Stimulated activated naive CD4-positive, alpha-beta T cell (primary cell): ENCODE measurements at regions not wholly inside any gene's neighbourhood (a gene's known extent, or its start where the extent isn't known, plus 50 kb on each side); places are given as distances from the start of the nearest gene placed in this dataset.
"Not testable (repeated sequence)": the region's sequence is repeated elsewhere in the genome, so short reads cannot be mapped to it uniquely, and the experiment has no call there.

Experiments used
- DNase-seq, 6 experiments: peaks; one replicate each; lab custom pipeline; 2025; lab: John Stamatoyannopoulos, UW

DNA sequence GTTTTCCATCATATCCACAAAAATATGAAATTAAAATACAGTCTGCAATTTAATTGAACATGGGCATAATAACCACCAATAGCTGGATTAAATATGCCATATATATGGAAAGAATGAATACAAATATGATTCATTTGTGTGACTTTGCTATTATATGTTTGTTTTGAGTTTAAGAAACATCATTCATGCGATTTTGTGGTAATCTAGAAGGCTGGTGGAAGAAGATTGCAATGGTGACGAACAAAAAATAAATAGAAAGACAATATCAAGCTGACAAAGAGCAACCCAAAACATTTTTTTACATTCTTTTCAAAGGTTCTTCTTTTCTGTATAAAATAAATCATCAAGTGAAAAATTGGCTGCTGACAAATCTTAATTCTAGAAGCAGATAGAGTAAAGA is 610.0 kb downstream of the MAT2B start:
- DNase-seq: no peak

DNA sequence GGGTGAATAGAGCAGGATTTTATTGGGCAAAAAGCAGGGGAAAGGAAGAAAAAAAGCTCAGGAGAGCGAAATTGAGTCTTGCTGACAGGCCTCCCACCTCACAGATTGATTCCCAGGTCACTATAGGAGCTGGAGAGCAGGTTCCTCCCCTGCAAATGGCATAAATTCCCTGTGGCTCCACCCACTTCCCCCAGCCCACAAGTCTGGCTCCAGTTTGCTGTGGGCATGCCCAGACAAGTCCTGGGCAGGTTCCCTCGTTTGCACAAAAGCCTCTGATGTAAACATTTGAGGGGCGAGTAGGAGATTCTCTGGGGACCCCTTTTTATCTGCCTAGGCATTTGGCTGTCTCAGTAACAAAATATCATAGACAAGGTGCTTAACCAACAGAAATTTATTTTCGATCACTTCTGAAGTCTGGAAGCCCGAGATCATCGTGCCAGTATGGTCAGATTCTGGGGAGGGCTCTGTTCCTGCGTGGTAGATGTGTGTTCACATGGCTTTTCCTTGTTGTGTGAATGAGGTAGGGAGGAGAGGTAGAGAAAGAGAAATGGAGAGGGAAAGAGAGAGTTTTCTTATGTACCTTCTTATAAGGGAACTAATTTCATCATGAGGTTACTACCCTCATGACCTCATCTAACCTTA is 614.5 kb downstream of the MAT2B start:
- no peak for DNase-seq

DNA sequence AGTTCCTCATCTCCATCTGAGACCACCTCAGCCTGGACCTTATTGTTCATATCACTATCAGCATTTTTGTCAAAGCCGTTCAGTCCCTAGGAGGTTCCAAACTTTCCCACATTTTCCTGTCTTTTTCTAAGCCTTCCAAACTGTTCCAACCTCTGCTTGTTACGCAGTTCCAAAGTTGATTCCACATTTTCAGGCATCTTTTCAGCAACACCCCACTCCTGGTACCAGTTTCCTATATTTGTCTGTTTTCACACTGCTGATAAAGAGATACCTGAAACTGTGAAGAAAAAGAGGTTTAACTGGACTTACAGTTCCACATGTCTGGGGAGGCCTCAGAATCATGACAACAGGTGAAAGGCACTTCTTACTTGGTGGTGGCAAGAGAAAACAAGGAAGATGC is 622.1 kb downstream of the MAT2B start:
- no peak for DNase-seq

DNA sequence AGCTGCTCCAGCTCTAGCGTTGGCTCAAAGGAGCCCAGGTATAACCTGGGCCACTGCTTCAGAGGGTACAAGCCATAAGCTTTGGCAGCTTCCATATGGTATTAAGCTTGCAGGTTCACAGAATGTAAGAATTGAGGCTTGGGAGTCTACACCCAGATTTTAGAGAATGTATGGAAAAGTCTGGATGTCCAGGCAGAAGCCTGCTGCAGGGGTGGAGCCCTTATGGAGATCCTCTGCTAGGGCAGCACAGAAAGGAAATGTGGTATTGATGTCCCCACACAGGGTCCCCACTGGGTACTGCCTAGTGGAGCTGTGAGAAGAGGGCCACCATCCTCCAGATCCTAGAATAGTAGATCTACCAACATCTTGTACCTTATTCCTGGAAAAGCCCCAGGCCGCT is 626.9 kb downstream of the MAT2B start:
- no peak for DNase-seq

DNA sequence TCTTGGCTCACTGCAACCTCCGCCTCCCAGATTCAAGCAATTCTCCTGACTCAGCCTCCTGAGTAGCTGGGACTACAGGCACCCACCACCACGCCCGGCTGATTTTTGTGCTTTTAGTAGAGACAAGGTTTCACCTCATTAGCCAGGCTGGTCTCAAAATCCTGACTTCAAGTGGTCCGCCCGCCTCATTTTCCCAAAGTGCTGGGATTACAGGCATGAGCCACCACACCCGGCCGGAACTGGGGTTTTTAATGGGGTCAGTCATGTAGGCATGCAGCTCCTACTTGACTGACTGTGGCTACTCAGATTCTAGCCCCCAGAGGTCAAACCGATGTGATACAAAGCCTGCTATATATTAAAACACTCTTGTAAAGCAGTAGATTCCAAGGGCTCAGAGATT is 631.7 kb downstream of the MAT2B start:
- DNase-seq: no peak

DNA sequence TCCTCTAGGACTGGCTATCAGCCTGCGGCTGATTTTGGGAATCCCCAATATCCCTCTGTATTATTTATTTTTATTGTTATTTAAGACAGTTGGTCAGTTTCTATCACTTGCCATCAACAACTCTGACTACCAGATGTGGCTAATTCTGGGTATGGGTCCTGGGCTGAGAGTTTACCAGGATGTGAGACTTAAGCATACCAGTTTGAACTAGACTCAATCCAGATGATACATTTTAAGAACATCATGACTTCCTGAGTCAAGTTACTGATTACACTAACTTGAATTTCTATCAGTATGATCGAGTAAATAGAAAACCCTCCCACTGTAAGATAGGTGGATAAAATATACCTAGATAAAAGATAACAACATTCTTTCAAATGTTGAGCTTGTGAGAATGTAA is 634.0 kb downstream of the MAT2B start:
- no peak for DNase-seq

DNA sequence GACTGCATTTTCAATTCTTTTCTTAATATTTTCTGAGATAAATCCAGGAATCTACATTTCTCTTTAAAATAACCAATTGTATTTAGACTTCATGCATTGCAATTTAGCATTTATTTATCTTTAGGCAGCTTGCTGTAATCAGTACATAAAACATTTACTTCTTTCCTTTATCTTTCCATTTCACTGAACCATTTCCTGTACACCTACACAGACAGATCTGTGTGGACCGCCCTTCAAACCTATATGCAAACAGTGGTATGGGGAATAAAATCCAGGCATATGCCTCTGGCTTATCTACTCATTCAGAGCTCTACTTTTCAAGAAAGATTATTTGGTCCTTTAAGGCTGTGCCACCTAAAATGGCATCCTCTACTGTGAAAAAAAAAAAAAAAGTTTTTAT is 640.0 kb downstream of the MAT2B start:
- DNase-seq: no peak

DNA sequence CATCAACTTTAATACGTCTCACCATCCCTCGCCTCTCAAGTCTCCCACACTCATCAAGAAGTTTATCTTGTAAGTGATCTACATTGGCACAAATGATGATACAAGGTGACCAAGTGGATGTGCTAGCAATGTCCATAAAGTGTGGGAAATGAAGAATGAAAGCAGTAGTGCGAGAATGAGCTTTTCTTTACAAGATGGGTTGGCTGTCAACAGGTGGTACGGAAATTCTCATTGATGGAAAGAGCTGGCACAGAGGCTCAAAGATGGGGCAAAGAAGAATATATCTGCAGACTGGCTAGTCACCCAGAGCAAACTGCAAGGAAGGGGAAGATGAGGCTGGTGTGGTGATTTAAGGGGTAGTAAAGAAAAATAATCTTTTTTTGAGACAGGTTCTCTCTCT is 640.8 kb downstream of the MAT2B start:
- DNase-seq: no peak

DNA sequence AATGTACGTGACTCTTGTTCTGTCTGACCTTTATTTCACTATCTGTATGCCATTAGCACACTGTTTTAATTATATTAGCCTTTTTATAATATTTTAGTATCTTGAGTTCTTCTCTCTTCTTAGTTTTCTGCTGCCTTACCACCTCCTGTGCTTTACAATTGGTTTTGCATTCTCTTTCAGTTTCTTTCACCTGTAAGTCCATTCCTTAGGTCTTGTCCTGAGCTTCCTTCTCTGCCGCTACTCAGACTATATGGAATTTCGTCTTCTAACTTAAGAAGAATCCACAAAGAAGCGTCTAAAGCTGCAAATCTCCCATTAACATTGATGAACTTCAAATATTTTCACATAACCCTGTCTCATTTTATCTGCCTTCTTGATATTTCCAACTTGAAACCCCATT is 642.9 kb downstream of the MAT2B start:
- no peak for DNase-seq

DNA sequence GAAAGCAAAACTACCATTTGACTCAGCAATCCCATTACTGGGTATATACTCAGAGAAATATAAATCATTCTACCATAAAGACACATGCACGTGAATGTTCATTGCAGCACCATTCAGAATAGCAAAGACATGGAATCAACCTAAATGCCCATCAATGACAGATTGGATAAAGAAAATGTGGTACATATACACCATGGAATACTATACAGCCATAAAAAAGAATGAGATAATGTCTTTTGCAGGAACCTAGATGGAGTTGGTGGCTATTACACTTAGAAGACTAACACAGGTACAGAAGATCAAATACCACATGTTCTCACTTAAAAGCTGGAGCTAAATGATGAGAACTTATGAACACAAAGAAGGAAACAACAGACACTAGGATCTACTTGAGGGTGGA is 647.1 kb downstream of the MAT2B start:
- DNase-seq: not testable (repeated sequence)

DNA sequence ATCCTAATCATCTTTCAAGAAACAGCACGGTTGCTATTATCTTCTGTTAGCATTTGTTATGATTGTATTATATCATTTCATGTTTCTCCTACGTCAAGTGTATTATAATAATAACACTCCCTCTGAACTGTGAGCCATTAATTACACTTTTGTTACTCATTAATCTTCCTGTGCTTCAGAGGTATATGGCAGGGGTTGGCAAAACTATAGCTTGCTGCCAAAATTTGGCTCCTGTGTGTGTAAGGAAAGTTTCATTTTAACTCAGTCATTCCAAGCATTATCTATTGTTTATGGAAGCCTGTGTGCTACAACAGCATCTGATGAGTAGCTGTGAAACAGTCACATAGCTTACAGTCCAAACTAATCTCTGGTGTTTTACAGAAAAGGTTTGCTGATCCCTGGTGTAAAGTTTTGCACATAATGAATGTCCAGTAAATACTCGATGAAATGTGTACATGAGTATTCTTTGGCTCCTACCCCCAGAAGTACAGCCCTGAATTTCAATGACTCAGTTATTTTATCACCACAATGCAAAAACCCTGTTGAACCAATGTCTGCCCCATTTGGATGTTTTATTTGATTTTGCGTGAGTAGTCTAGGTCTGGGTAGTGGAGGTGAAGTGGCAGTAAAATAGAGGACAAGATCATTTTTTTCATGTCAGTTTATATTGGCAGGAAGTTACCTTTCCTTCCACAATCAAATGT is 648.2 kb downstream of the MAT2B start:
- DNase-seq: no peak

DNA sequence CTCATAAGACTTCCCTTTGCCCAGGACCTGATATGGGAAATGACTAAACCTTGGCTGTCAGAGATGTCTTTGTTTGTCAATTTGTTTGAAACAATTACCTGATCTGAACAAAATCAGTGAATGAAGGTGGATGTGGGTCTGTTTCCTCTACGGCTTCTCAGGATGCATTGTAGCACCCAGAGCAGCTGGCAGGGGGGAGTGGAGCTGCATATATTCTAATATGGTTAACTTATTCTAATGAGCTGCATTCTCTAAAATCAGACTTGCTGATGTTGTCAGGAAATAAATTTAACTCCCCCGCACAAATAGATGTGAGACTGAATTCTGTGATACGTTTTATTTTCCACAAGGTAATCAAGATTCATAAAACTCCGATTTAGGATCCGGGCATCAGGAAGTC is 665.4 kb downstream of the MAT2B start:
- DNase-seq: no peak

DNA sequence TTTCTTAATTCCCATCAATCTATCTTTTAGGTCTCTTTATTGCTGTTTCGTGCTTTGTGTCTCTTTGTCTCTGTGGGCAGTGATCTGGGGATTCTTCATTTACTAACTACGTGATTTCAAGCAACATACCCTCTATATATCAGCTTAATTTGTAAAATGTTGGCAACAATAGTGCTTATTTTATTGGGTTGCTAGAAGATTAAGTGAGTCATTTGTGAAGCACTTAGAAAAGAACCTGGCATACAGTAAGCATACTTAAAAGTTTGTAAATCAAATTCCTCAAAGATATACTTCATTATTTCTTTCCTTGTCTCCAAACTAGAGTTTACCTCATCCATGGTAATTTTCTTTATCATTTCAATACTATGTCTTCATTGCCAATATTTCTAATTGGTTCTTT is 669.7 kb downstream of the MAT2B start:
- no peak for DNase-seq

DNA sequence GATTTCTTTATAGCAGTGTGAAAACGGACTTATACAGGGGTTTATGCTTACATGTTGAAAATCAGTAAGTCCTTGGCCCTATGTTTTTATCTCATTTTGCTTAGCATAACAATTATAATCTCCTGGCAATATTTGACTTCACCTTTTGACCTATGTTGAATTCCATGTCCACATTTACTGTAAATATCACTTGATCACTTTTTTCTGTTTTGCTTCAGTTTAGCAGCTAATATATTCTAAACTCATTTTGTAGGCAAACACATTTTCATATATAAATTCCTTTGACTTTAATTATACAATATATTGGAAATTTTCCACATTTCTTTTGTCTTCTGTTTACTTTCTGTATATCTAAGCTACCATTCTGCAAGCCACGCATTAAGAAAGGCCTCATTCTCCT is 674.0 kb downstream of the MAT2B start:
- DNase-seq: no peak

DNA sequence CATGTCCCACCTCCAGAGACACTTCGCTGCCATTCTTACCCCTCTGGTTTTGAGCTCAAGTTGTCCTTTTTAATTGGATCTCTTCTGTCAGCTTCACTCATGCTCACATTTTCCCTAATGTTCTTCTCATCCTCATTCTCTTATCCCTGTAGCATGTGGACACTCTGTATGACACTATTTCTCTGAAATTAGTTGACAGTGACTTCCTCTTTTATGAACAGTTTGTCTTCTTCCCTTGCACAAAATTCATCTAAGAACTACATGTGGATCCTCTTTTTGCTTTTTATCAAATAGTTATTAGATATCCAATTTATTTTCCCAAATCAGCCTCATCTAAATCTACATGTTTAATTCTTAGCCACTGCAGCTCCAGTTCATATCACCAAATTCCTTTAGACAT is 676.2 kb downstream of the MAT2B start:
- no peak for DNase-seq

DNA sequence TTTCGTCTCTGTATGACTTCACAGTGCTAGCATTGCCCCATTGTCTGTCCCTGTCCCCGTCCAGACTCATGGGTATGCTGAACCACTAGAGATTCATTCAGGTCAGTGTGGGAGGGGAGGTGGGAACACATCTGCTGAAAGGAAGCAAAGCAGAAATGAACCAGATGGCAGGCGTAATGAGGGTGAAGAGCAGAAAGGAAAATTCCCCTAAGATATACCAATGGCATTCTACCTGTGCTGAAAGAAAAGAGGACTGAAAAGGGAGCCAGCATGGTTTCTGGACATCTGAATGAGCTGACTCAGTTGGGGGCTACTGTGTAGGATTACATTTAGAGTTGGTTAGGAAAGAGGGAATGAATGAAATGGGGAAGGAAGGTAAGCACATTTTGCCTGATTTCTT is 678.7 kb downstream of the MAT2B start:
- no peak for DNase-seq

DNA sequence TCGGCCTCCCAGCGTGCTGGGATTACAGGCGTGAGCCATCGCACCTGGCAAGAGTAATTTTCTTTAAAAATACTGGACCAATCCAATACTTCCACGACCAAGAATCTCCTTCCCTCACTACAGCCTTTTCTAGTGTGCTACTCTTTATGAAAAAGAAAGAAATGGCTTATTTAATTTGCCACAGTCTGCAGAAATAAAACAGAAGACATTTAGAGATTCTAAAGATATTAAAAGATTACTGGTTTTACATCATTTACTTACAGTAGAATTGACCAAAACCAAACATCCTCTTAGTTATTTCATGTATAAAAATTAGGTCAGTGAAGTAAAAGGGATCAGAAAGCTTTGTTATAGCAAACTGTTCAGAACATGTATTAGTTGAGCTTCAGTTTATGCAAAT is 679.6 kb downstream of the MAT2B start:
- DNase-seq: no peak

DNA sequence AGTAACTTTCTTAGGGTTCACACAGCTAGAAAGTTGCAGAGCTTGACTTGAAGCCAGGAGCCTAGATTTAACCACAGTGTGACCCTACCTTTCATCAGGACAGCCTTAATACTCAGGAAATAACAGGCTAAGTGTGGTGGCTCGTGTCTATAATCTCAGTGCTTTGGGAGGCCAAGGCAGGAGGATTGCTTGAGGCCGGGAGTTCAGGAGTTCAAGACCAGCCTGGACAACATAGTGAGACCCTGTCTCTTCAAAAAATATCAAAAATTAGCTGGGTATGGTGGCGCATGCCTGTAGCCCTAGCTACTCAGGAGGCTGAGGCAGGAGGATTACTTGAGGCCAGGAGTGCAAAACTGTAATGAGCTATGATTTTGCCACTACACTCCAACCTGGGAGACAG is 681.1 kb downstream of the MAT2B start:
- DNase-seq: no peak

DNA sequence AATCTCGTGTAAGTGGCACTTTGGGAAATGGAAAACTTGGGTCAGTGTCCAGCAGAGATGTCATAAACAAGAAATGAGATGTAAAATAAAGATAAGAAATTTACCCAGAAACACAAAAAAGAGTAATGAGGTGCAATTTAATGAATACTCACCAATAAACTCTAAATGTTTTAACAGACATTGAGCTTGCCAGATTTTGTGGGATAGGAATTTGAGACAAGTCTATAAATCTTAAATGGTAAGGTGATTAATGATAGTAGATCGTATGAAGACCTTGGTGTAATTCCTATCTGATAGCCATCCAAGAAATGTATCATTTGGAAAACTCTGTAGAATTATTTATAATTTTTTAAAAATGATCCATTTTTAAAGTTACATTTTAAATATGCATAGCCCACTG is 682.4 kb downstream of the MAT2B start:
- DNase-seq: no peak

DNA sequence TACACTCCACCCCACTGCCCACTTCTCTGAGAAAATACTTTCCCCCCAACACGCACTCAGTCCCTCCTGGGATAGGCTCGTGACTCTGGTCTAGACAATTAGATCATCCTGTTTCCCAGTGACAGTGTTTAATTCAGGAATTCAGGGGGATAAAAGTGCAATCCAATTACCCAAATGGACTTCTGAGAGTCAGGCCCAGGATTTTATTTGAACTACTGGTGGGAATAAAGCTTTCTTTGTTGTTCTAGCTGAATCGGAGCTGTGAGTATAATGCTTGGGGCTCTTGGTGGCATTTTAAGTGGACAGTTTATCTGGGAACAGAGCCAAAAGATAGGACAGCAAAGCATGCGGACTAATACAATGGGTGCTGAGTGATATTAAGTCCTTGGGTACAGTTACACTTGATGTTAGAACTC is 683.3 kb downstream of the MAT2B start:
- no peak for DNase-seq

DNA sequence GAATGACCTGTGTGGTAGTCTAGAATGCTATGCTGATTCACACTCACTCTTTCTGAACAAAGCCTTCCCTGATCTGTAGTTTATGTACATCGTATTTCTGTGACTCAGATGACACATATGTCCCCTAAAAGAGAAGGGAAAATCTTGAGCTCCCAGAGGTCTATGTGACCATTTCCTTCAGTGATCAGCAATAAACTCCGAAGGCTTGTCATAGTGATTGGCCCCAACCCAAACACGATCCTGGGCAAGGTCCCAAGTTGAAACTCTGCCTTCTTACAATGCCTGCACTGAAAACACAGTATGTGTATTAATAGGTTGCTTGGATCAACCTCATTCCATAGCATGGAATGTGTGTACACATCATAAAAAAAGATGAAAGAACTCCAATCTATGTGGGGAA is 685.8 kb downstream of the MAT2B start:
- DNase-seq: no peak

DNA sequence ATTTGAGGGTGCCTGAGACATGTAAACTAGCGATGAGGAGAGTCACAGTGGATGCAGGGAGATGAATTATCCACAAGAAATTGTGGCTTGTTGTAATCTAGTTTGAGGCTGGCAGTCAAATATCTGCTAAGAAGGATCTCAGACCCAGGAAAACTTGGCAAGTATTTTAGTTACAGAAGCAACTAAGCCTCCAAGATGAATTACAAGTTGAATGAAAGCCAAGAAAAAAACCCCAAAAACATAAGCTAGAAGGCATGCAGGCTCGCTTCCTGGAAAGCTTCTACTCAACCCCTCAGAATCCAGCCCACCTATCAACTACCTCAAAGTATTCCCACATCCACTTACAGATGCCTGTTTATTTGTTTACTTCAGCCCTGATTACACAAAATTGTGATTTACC is 696.9 kb downstream of the MAT2B start:
- DNase-seq: no peak

DNA sequence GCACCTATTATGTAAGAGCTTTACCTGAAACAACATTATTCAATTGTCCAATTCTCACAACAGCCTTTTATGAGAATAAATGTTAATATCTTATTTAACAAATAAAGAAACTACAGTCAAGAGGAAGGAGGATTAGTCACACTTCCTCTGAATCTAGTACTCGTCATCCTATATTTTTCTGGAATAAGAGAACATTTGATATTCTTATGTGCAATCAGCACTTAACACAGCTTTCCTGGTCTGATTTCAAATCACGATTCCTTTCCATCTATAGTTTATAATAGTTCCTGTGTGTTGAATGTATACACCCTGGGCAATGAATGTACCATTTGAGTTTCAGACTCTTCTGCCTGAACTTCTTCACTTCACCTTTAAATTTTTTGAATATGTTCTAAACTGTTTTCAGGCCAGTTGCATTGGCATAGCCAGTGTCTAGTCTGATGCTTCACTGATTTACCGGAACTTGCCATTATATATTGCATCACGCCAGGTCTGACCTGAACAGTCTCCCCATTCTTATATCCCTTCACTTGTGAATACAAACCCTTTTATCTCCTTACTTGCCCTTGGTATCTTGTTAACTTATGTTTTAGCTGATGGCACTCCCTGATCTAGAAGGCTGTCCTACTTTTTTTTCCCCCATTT is 698.3 kb downstream of the MAT2B start:
- DNase-seq: no peak
